Left cardiac atrium (tissue), 4 donors: ENCODE measurements at regions not wholly inside any gene's neighbourhood (a gene's known extent, or its start where the extent isn't known, plus 50 kb on each side); places are given as distances from the start of the nearest gene placed in this dataset.
A peak's percentile ranks its signal among the peaks of the same experiment; 100 is the strongest.

Experiments used
- ATAC-seq, 2 donors: fragments of 200-7000 bp; cut with Tn5 transposase; one replicate each; pipeline ENCODE4 v1.9.1; 2020; ENCODE audit warnings: mild to moderate bottlenecking in 2 of 2, moderate library complexity in 2 of 2
- DNase-seq: peaks from one replicate; pipeline ENCODE4 v3.0.0-alpha.2; 2020
- intact Hi-C, 2 donors: fragments of 100-400 bp; cut with DNase I; formaldehyde crosslinking; loops; one replicate each; pipeline versions ENCODE4 v1.14.1 to v1.15.1; 2022 to 2023
- donor health status: DM: no; HTN: yes; CAD: no.
- donor health status: DM: no; HTN: yes; CAD: no; lungs with severe emphysema.
- donor health status: DM: yes; HTN: yes; CAD: no.
- donor health status: Dilated cardiomyopathy.

DNA sequence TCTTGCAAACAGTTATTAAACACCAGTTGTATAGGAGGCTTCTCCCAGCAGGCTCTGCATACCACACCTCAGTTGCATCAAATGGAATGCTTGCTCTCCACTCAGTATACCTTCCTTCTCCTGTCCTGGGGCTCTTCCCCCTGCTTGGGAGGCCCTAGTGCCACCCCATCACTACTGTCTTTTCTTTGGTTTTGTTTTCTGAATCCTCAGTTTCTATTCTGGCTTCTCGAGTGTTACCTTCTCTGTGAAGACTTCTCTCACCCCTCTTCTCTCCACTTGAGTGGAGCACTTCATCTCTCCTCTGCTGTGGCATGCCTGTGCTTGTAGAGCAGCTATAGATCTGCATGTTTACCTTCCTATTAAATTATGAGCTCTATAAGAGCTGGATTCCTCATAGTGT, 75.7 kb upstream of the TPRG1 start:
- DNase-seq (no peak), ATAC-seq (no peak)
- intact Hi-C loops = no loop called here

DNA sequence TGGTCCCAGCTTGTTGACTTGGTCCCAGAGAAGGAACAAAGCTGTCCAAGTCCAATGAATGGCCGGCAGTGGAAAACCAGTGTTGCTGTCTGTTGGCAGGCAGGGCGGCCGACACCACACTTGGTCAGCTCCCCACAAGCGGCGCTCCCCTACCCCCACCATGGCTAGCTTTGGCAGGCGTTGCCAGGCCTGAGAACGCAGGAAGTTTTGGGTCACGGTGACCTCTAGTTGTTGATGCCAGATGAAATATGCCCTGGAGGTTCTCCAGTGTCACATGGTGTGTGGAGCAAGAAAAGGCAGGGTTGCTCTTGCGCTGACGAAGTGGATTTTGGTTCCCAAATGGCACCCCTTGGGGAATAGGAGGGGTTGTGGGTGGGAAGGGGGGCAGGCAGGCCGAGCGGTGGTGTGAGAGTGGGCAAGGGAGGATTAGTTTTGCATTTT, 72.7 kb upstream of the TPRG1 start:
- ATAC-seq = peak; percentile 88 to 93
- intact Hi-C loops = no loop called here
- DNase-seq = peak; percentile 87

DNA sequence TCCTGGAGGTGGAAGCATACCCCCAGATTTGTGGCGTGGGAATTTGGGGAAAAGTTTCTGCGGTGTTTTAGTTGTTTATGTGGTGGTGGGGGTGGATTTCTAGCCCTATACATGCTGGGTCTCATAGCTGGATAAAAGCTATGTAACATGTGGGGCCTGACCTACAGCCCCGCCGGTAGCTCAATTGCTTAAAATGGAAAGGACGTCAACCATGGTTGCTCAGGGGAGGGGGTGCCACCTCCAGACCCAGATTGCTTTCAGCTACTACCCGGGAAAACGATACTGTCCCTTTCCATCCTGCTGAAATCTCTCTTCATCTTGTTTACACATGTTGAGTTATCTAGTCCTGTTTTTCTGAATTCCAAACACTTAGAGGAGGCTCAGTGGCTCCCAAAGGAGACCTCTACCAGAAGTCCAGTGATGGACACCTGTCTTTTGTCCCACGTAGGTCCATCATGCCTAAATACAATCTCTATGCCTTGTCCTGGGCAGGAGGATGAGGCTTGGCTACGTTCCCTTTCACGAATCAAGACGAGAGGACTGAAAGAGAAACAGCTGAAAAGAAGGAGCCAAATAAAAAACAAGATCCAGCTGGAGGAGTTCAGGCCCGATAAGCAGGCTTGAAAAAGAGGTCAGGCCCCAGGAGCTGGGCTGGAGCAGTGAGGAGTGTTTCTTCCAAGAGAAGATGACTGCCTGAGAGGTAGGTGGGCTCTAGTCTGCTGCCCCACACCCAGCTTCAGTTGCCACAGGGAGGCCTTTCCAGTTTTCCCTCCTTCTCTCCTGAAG, 72.1 kb upstream of the TPRG1 start:
- intact Hi-C loops = no loop called here
- ATAC-seq (peak; percentile 35 to 80), DNase-seq (peak; percentile 39)

DNA sequence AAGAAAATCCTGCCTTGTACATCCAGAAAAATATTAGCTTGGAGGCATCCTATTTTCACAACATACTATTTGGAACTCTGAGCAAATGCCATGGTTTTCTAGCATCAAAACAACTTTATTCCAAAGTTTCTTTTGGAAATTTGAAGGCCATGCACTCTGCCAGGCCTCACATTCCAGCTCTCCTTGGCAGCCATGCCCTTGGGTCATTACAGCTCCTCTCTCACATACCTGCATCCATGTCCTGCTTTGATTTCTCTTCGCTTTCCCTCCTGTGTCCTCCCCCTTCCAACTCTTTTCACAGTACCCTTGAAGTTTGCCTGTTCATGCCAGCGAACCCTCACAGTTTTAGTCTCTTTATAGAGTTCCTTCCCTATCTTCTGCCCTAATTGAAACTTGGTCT, 70.9 kb upstream of the TPRG1 start:
- intact Hi-C loops = no loop called here
- no peak for DNase-seq
- no peak for ATAC-seq

DNA sequence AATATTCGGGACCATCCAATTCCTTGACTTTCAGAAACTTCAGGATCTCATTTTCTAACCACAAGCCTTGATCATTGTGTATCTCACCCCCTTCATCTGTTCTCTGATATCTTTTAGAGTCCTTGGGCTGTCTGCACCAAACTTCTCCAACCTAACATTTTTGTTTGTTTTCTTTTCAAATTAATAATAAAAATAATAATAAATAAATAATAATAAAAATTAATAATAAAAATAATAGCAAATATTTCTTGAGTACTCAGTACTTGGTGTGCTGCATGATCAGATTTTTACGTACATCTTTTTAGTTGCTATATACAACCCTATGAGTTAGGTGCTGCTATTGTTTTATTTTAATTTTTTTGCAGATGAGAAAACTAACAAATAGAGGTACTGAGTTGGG, 70.2 kb upstream of the TPRG1 start:
- intact Hi-C loops = no loop called here
- DNase-seq (no peak), ATAC-seq (no peak)

DNA sequence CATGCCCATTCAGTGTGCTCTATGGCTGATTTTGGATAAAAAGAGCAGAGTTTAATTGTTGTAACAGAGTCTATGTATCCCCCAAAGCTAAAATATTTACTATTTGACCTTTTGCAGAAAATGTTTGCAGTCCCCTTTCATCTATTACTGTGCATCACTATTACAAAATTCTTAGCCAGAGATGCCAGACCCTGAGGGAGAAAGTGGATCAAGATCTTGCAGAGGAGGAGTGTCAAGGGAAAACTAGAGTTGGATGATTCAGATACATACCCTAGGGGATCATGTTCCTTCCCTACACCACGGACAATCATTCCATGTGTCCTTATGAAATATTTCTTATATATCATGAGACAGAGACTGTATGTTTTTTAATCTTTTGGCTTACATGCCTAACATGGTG, 68.6 kb upstream of the TPRG1 start:
- ATAC-seq (no peak), DNase-seq (no peak)
- intact Hi-C loops = no loop called here

DNA sequence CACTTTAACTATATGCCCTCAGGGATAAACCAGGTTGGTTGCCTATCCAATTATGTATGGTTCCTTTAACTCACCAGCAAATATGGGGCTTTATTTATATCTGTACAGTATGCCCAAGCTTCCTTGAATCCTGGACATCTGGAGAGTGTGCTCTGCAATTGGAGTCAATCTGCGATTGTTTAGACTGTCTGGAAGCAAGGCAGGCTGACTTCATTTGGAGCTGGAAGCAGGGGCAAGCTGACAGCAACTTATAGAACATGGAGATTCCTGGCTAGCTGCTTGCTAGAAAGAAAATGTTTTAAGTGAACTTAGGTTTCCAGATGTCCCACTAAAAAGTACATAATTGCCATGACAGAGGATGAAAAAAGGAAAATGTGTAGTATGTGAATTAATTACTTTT, 63.7 kb upstream of the TPRG1 start:
- ATAC-seq (no peak), DNase-seq (no peak)
- intact Hi-C loops = no loop called here

DNA sequence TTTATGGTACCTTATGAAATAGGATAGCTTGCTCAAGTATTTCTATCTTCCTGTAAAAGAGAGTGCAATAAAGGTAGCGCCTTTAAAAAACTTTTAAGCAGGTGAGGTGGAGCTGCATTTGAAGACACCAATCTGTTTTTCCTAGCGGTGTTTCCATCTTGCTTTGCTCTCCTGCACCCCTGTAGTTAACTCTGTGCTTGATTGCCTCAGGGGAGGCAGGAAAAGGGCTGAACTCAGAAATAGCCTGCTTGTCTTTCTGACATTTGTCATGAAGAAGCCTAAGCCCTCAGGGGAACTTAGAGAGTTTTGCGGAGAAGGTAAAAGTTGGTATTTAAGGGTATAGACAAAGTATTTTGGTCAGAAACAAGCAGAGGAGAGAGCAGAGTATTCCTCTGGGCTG, 63.0 kb upstream of the TPRG1 start:
- intact Hi-C loops = no loop called here
- ATAC-seq (no peak), DNase-seq (no peak)

DNA sequence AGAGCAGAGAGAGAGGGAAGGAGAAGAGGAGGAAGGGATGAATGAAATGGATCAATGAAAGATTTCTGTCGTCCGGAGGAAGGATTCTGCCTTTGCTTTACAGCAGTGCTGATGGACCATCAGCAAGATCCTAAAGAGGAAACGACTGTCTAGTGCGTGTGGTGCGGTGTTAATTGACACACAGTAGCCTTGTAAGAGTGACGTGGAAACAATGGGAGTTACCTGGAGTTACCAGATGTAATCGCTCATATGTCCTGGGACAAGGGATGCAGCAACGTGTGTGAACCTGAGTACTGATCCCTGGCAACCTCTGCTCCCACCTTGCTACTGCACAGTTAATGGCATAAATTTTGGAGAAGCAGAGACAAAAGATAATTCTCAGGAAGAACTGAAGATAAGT, 62.6 kb upstream of the TPRG1 start:
- ATAC-seq (no peak), DNase-seq (no peak)
- intact Hi-C loops = no loop called here

DNA sequence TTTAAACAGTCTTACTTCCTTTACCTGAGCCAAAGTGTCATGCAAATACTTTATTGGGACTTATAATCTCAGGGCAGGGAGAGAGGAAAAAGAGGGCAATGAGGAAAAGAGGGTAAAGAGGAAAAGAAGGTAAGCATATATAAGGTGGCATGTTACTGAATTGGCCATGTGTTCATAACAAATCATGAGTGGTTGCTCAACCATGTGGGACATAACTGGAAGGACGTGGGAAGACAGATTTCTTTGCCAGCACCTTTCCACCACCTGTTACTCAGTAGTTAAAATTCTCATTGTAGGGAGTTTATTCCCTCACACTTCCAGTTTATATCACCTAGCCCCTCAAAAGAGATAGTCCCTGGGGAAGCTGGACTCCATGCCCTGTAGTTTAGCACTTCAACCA, 54.7 kb upstream of the TPRG1 start:
- no peak for ATAC-seq
- intact Hi-C loops = no loop called here
- DNase-seq = no peak

DNA sequence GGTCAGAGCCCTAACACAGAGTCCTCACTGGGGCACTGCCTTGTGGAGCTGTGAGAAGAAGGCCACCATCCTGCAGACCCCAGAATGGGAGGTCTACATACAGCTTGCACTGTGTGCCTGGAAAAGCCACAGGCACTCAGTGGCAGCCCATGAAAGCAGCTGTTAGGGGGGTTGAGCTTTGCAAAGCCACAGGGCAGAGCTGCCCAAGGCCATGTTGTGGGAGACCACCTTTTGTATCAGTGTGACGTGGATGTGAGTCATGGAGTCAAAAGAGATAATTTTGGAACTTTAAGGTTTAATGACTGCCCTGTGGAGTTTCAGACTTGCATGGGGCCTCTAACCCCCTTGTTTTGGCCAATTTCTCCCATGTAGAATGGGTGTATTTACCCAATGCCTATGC, 52.9 kb upstream of the TPRG1 start:
- ATAC-seq (no peak), DNase-seq (no peak)
- intact Hi-C loops = no loop called here

DNA sequence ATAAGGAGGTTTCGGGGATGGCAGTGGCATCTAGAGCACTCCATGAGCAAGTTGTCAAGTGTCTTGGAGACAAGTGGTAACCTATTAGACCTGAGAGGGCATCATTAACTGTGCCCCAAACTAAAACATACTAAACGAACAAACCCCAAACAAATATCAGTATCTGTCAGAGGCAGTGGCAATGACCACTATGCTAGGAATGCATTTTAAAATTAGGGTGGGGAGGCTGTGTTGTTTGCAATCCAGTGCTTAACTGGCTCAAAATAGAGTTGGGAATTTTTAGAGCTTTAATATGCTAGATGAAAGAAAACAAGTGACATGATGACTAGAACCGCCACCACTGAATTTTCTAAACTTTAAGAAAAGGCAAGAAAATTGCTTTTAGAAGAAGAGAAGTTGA, 51.8 kb upstream of the TPRG1 start:
- ATAC-seq (no peak), DNase-seq (no peak)
- intact Hi-C loops = no loop called here

DNA sequence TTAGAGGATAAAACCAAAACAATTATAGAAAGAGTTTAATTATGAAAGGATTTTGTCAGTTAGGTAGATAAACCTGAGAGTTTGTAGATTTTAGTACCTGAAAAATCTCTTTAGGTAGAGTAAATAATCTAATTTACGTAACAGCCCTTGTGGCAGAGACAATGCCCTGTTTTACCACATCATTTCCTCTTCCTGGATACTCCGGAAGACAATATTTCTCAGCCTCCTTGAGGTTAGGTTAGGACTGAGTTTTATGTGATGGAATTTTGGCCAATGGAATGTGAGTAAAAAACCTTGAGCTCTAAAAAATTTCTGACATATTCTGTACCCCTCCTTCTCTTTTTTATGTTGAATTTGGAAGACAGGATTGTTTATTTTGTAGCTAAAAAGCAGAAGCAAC, 50.7 kb upstream of the TPRG1 start:
- ATAC-seq = no peak
- no peak for DNase-seq
- intact Hi-C loops = no loop called here
